Esophagus muscularis mucosa (tissue), 4 donors: ENCODE measurements at regions not wholly inside any gene's neighbourhood (a gene's known extent, or its start where the extent isn't known, plus 50 kb on each side); places are given as distances from the start of the nearest gene placed in this dataset.

Source experiments
- DNase-seq: peaks from one replicate; pipeline ENCODE4 v3.0.0-alpha.2; 2017; ENCODE audit errors: extremely low spot score
- H3K27ac ChIP-seq, 4 donors: fragments of 200-600 bp; sonication (generic); replicated peaks in 1 of 4; 1 replicate in 3 of 4; 2 replicates in 1 of 4; pipeline ENCODE4 v1.5.1; 2016 to 2019; ENCODE audit warnings: mild to moderate bottlenecking in 1 of 4
- H3K27me3 ChIP-seq, 4 donors: fragments of 200-600 bp; sonication (generic); one replicate each; pipeline versions ENCODE4 v1.5.1 to v1.6.0; 2016 to 2019
- H3K36me3 ChIP-seq, 4 donors: fragments of 200-600 bp; sonication (generic); one replicate each; pipeline ENCODE4 v1.5.1; 2016 to 2019
- H3K4me1 ChIP-seq, 4 donors: fragments of 200-600 bp; sonication (generic); one replicate each; pipeline ENCODE4 v1.5.1; 2016 to 2019
- H3K4me3 ChIP-seq, 4 donors: fragments of 200-600 bp; sonication (generic); 1 replicate in 2 of 4; 2 replicates in 2 of 4; pipeline ENCODE4 v1.5.1; 2016 to 2019; ENCODE audit warnings: mild to moderate bottlenecking in 4 of 4, moderate library complexity in 1 of 4
- H3K9me3 ChIP-seq, 4 donors: fragments of 200-600 bp; sonication (generic); 1 replicate in 3 of 4; 2 replicates in 1 of 4; pipeline ENCODE4 v1.5.1; 2016 to 2019
- CTCF ChIP-seq, 3 experiments: fragments of 200-600 bp in 2 of 3; fragments of 450-650 bp in 1 of 3; sonication (generic) in 2 of 3; IDR thresholded peaks; one replicate each; pipeline ENCODE4 v1.5.1; 2017 to 2019; ENCODE audit warnings: antibody characterized with exemption in 3 of 3, mild to moderate bottlenecking in 2 of 3, moderate library complexity in 1 of 3
- EP300 ChIP-seq: sonication (generic); formaldehyde crosslinking; IDR thresholded peaks from one replicate; pipeline ENCODE4 v1.6.1; 2017; ENCODE audit warnings: antibody characterized with exemption
- POLR2A ChIP-seq: fragments of 450-650 bp; IDR thresholded peaks from one replicate; pipeline ENCODE4 v1.6.1; 2017; ENCODE audit warnings: antibody characterized with exemption, moderate library complexity, mild to moderate bottlenecking, low read depth
- POLR2AphosphoS5 ChIP-seq, 2 donors: sonication (generic); formaldehyde crosslinking; IDR thresholded peaks; one replicate each; pipeline ENCODE4 v1.6.1; 2017; ENCODE audit warnings: antibody characterized with exemption in 2 of 2
- WGBS: methylation state at CpG from one replicate; pipeline ENCODE4 v1.1.5; 2018; 5-methylcytosine and 5-hydroxymethylcytosine counted together
- intact Hi-C: fragments of 100-400 bp; cut with DNase I; formaldehyde crosslinking; loops from one replicate; pipeline ENCODE4 v1.15.1; 2023

GRCh38 chr11:16561150-16561549 lies 177.3 kb upstream of the C11orf58 start:
- Histone ChIP-seq H3K9me3 (no peaks in the 10 kb centered on the region), H3K4me1 (no peaks in the 10 kb centered on the region), H3K27me3 (no peaks in the 10 kb centered on the region), H3K36me3 (no peaks in the 10 kb centered on the region), H3K27ac (no peak overlapping the region), H3K4me3 (no peak overlapping the region)
- no peak for DNase-seq
- TF ChIP-seq POLR2A (no peak), POLR2AphosphoS5 (IDR thresholded peaks at IDR 0.05) (no peak), EP300 (no peak), CTCF (IDR thresholded peaks at IDR 0.05) (no peak)
- intact Hi-C loops: no loop called here

GRCh38 chr11:16558494-16558893 lies 180.0 kb upstream of the C11orf58 start:
- 64% methylated on average over 1 of the region's 1 CpG for WGBS
- H3K36me3 ChIP-seq: no peaks in the 10 kb centered on the region
- H3K27me3 ChIP-seq: no peaks in the 10 kb centered on the region
- DNase-seq: no peak
- intact Hi-C loops: no loop called here
- no peak overlapping the region for H3K27ac ChIP-seq
- H3K9me3 ChIP-seq: no peaks in the 10 kb centered on the region
- no peak for TF ChIP-seq CTCF (IDR thresholded peaks at IDR 0.05)
- TF ChIP-seq POLR2A: no peak
- TF ChIP-seq EP300: no peak
- no peak for TF ChIP-seq POLR2AphosphoS5 (IDR thresholded peaks at IDR 0.05)
- no peak overlapping the region for H3K4me3 ChIP-seq
- no peaks in the 10 kb centered on the region for H3K4me1 ChIP-seq

- intact Hi-C loops: no loop called here
- TF ChIP-seq POLR2AphosphoS5 (IDR thresholded peaks at IDR 0.05) (no peak), POLR2A (no peak), EP300 (no peak), CTCF (IDR thresholded peaks at IDR 0.05) (no peak)
- Histone ChIP-seq H3K4me3 (no peak overlapping the region), H3K27me3 (no peaks in the 10 kb centered on the region), H3K9me3 (no peaks in the 10 kb centered on the region), H3K27ac (no peak overlapping the region), H3K4me1 (no peaks in the 10 kb centered on the region), H3K36me3 (no peaks in the 10 kb centered on the region)
- WGBS: 46% methylated on average over 2 of the region's 2 CpGs
- no peak for DNase-seq
Measured at GRCh38 chr11:16555956-16556355, 182.5 kb upstream of the C11orf58 start.

DNA sequence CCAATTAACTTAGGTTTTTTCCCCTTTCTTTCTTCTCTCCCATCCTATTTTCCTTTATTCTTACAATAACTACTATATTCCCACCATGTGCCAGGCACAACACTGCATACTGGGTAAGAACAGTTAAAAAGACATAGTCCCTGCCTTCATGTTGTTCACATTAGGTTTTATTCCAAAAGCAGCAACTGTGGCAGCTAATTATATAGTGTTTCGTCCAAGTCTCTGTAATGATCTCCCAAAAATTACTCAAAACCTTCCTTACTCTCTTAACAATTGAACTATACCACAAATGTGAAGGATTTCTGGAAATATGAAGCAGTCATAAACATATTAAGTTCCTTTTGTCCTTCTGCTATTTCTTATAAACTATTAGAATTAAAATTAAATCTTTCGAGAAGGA lies 184.1 kb upstream of the C11orf58 start:
- Histone ChIP-seq H3K27ac (no peak overlapping the region), H3K27me3 (no peaks in the 10 kb centered on the region), H3K4me3 (no peak overlapping the region), H3K36me3 (no peaks in the 10 kb centered on the region), H3K9me3 (no peaks in the 10 kb centered on the region), H3K4me1 (no peaks in the 10 kb centered on the region)
- no peak for DNase-seq
- intact Hi-C loops: no loop called here
- no peak for TF ChIP-seq EP300
- no peak for TF ChIP-seq CTCF (IDR thresholded peaks at IDR 0.05)
- TF ChIP-seq POLR2AphosphoS5 (IDR thresholded peaks at IDR 0.05): no peak
- no peak for TF ChIP-seq POLR2A
- WGBS: 57% methylated on average over 2 of the region's 2 CpGs

DNA sequence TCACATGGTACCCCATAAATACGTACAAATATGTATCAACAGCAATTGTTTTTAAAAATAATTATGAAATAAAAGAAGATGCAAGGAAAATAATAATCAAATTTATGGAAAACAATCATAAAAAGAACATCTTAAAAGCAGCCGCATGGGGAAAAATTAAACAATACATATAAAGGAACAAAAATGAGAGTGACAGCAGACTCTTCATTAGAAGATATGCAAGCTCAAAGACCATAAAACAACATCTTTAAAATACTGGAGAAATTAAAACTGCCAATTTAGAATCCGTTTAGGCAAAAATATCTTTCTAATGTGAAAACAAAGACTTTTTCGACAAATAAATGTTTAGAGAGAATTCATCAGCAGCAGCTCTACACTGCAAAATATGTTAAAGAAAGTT lies 190.6 kb upstream of the C11orf58 start:
- Histone ChIP-seq H3K27ac (no peak overlapping the region), H3K36me3 (no peaks in the 10 kb centered on the region), H3K4me3 (no peak overlapping the region), H3K27me3 (no peaks in the 10 kb centered on the region), H3K4me1 (no peaks in the 10 kb centered on the region), H3K9me3 (no peaks in the 10 kb centered on the region)
- intact Hi-C loops: no loop called here
- DNase-seq: no peak
- TF ChIP-seq POLR2AphosphoS5 (IDR thresholded peaks at IDR 0.05) (no peak), POLR2A (no peak), CTCF (IDR thresholded peaks at IDR 0.05) (no peak)
- WGBS: 85% methylated on average over 4 of the region's 4 CpGs
